GM12878 (cell line): ENCODE measurements at regions not wholly inside any gene's neighbourhood (a gene's known extent, or its start where the extent isn't known, plus 50 kb on each side); places are given as distances from the start of the nearest gene placed in this dataset.

ENCODE experiments used
- CEBPB ChIP-seq, 2 experiments: fragments of 150-350 bp in 1 of 2; IDR thresholded peaks; 2 replicates each; pipeline ENCODE4 v1.6.1; 2012 to 2014; ENCODE audit warnings: low read depth in 2 of 2, low read length in 2 of 2, borderline replicate concordance in 1 of 2, inconsistent platforms in 1 of 2
- EZH2 ChIP-seq: IDR thresholded peaks from 2 replicates; pipeline ENCODE4 v1.6.1; 2012; ENCODE audit warnings: low read depth, mild to moderate bottlenecking, control low read depth, inconsistent platforms, low read length, borderline replicate concordance; ENCODE audit not compliant: control insufficient read depth
- IKZF1 ChIP-seq: fragments of 450-650 bp; conservative IDR thresholded peaks from 2 replicates; pipeline ENCODE4 v1.6.1; 2017; ENCODE audit warnings: antibody characterized with exemption, mild to moderate bottlenecking
- MXI1 ChIP-seq: fragments of 150-350 bp; IDR thresholded peaks from 2 replicates; pipeline ENCODE4 v1.6.1; 2011; ENCODE audit warnings: low read depth, mild to moderate bottlenecking, inconsistent platforms, low read length, improper control_type of control experiment
- POLR2A ChIP-seq: IDR thresholded peaks from 2 replicates; pipeline ENCODE4 v1.6.1; 2011; ENCODE audit warnings: low read depth, mild to moderate bottlenecking, low read length
- POLR2AphosphoS5 ChIP-seq: IDR thresholded peaks from 2 replicates; pipeline ENCODE4 v1.6.1; 2011; ENCODE audit warnings: mild to moderate bottlenecking, low read length, inconsistent platforms
- TAF1 ChIP-seq: IDR thresholded peaks from 2 replicates; pipeline ENCODE4 v1.6.1; 2011; ENCODE audit warnings: mild to moderate bottlenecking, low read depth, low read length, borderline replicate concordance
- TCF12 ChIP-seq: IDR thresholded peaks from 2 replicates; pipeline ENCODE4 v1.6.1; 2011; ENCODE audit warnings: low read depth, mild to moderate bottlenecking, low read length
- TF ChIP-seq, protein P1 (sequence below): IDR thresholded peaks from 2 replicates; pipeline ENCODE4 v1.6.1; 2012; ENCODE audit warnings: low read depth, low read length, improper control_type of control experiment
- TF ChIP-seq, protein P2 (sequence below), 3 experiments: IDR thresholded peaks in 2 of 3; conservative IDR thresholded peaks in 1 of 3; 2 replicates each; pipeline ENCODE4 v1.5.1; 2011; ENCODE audit warnings: low read depth in 3 of 3, low read length in 3 of 3, mild to moderate bottlenecking in 3 of 3, control low read depth in 2 of 3, moderate library complexity in 2 of 3, inconsistent platforms in 1 of 3, mixed read lengths in 1 of 3; ENCODE audit not compliant: control insufficient read depth in 2 of 3, insufficient read depth in 1 of 3; ENCODE audit errors: extremely low read depth in 1 of 3

DNA sequence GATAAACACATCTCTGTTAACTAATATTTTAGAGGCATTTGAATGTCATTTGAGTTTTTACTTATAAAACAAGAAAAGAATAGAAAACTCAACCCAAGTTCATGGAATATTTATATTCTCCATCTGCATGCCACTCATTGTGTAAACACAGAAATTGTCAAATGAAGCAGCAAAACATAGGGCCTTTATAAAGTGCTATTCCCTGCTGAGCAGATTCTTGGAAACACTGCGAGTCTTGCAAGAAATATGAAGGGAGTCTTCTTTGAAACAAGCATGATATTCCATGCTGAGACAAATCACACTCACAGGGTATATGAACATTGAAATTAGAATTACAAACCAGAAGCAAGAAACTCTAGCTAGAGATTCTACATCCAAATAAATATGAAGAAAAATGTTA, 655.8 kb downstream of the BRINP3 start:
- TF ChIP-seq POLR2AphosphoS5 (no peak), MXI1 (no peak), EZH2 (no peak), CEBPB (IDR thresholded peaks at IDR 0.05; ENCODE audit: borderline replicate concordance in 1 of 2, low read depth in 2 of 2, low read length in 2 of 2) (no peak), POLR2A (no peak), TAF1 (no peak), IKZF1 (no peak), TCF12 (no peak)
- TF ChIP-seq, protein P1, sequence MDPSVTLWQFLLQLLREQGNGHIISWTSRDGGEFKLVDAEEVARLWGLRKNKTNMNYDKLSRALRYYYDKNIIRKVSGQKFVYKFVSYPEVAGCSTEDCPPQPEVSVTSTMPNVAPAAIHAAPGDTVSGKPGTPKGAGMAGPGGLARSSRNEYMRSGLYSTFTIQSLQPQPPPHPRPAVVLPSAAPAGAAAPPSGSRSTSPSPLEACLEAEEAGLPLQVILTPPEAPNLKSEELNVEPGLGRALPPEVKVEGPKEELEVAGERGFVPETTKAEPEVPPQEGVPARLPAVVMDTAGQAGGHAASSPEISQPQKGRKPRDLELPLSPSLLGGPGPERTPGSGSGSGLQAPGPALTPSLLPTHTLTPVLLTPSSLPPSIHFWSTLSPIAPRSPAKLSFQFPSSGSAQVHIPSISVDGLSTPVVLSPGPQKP, result no peak
- TF ChIP-seq, protein P2, sequence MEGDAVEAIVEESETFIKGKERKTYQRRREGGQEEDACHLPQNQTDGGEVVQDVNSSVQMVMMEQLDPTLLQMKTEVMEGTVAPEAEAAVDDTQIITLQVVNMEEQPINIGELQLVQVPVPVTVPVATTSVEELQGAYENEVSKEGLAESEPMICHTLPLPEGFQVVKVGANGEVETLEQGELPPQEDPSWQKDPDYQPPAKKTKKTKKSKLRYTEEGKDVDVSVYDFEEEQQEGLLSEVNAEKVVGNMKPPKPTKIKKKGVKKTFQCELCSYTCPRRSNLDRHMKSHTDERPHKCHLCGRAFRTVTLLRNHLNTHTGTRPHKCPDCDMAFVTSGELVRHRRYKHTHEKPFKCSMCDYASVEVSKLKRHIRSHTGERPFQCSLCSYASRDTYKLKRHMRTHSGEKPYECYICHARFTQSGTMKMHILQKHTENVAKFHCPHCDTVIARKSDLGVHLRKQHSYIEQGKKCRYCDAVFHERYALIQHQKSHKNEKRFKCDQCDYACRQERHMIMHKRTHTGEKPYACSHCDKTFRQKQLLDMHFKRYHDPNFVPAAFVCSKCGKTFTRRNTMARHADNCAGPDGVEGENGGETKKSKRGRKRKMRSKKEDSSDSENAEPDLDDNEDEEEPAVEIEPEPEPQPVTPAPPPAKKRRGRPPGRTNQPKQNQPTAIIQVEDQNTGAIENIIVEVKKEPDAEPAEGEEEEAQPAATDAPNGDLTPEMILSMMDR (IDR thresholded peaks at IDR 0.05 in 2 of 3, conservative IDR thresholded peaks at IDR 0.05 in 1 of 3; ENCODE audit: control insufficient read depth in 2 of 3, extremely low read depth in 1 of 3, insufficient read depth in 1 of 3, low read depth in 3 of 3, low read length in 3 of 3), result no peak
